ENCODE measurements at regions not wholly inside any gene's neighbourhood (a gene's known extent, or its start where the extent isn't known, plus 50 kb on each side); places are given as distances from the start of the nearest gene placed in this dataset.
"Not testable (repeated sequence)": the region's sequence is repeated elsewhere in the genome, so short reads cannot be mapped to it uniquely, and the experiment has no call there.

- DNase-seq (ENCODE audit: low spot score) = no peak
- TF ChIP-seq, protein P1, sequence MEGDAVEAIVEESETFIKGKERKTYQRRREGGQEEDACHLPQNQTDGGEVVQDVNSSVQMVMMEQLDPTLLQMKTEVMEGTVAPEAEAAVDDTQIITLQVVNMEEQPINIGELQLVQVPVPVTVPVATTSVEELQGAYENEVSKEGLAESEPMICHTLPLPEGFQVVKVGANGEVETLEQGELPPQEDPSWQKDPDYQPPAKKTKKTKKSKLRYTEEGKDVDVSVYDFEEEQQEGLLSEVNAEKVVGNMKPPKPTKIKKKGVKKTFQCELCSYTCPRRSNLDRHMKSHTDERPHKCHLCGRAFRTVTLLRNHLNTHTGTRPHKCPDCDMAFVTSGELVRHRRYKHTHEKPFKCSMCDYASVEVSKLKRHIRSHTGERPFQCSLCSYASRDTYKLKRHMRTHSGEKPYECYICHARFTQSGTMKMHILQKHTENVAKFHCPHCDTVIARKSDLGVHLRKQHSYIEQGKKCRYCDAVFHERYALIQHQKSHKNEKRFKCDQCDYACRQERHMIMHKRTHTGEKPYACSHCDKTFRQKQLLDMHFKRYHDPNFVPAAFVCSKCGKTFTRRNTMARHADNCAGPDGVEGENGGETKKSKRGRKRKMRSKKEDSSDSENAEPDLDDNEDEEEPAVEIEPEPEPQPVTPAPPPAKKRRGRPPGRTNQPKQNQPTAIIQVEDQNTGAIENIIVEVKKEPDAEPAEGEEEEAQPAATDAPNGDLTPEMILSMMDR (IDR thresholded peaks at IDR 0.05; ENCODE audit: extremely low read depth, missing control alignments) = no peak
Measured at GRCh38 chr5:25345240-25345771, 700.5 kb upstream of the CDH10 start.

DNA sequence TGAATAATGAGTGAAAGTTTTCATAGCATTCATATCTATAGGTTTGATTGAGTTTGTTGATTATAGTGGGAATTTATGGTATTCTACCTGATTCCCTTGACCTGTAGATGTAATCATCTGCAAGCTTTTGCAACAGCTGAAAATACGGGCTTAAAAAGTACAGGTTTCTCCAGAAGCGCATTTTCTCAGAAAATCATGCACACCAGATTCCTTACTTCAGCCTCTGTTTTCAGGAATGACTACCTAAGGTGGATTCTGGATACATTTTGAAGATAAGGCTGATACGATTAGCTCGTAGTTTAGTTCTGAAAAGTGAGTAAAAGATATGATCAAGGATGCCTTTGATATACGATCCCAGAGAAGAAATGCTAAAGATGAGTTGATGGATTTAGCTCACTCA is 694.8 kb upstream of the CDH10 start:
- DNase-seq (ENCODE audit: low spot score) = no peak
- TF ChIP-seq, protein P1 (IDR thresholded peaks at IDR 0.05; ENCODE audit: extremely low read depth, missing control alignments) = no peak

DNA sequence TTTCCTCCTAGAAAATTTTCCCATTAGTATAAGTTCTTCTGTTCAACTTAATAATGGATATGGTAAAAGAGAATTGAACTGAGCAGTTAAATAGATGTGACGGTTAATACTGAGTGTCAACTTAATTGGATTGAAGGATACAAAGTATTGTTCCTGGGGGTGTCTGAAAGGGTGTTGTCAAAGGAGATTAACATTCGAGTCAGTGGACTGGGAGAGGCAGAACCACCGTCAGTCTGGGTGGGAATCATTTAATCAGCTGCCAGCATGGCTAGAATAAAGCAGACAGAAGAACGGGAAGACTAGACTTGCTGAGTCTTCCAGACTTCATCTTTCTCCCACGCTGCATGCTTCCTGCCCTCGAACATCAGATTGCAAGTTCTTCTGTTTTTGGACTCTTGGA is 689.6 kb upstream of the CDH10 start:
- TF ChIP-seq, protein P1 (IDR thresholded peaks at IDR 0.05; ENCODE audit: extremely low read depth, missing control alignments) = no peak
- DNase-seq (ENCODE audit: low spot score) = no peak

GRCh38 chr5:25330721-25331120 is 685.9 kb upstream of the CDH10 start:
- DNase-seq (ENCODE audit: low spot score) = no peak
- TF ChIP-seq, protein P1 (IDR thresholded peaks at IDR 0.05; ENCODE audit: extremely low read depth, missing control alignments) = no peak

- TF ChIP-seq, protein P1 (IDR thresholded peaks at IDR 0.05; ENCODE audit: extremely low read depth, missing control alignments) = no peak
- no peak for DNase-seq (ENCODE audit: low spot score)
Measured at GRCh38 chr5:25327172-25327571, 682.4 kb upstream of the CDH10 start.

GRCh38 chr5:25301836-25302235 is 657.1 kb upstream of the CDH10 start:
- DNase-seq (ENCODE audit: low spot score) = no peak
- TF ChIP-seq, protein P1 (IDR thresholded peaks at IDR 0.05; ENCODE audit: extremely low read depth, missing control alignments) = no peak

GRCh38 chr5:25295067-25295466 is 650.3 kb upstream of the CDH10 start:
- DNase-seq (ENCODE audit: low spot score) = no peak
- TF ChIP-seq, protein P1 (IDR thresholded peaks at IDR 0.05; ENCODE audit: extremely low read depth, missing control alignments) = no peak

- not testable (repeated sequence) for DNase-seq (ENCODE audit: low spot score)
Measured at GRCh38 chr5:25289766-25290165, 645.0 kb upstream of the CDH10 start.

All from GM20000 (cell line).